H1 (cell line): ENCODE measurements at regions not wholly inside any gene's neighbourhood (a gene's known extent, or its start where the extent isn't known, plus 50 kb on each side); places are given as distances from the start of the nearest gene placed in this dataset.

ENCODE experiments used
- CTCF ChIA-PET: fragments of 300-600 bp; sonication (Branson Sonifier 250); formaldehyde crosslinking; loops from one replicate; lab custom pipeline; 2021; ENCODE audit not compliant: partially characterized antibody; lab: Charles Lee
- POLR2A ChIA-PET: fragments of 300-600 bp; sonication (Branson Sonifier 250); formaldehyde crosslinking; loops from one replicate; lab custom pipeline; 2021; ENCODE audit warnings: inconsistent platforms; ENCODE audit not compliant: partially characterized antibody; lab: Charles Lee
- DNase-seq, 2 experiments: peaks; one replicate each; pipeline versions ENCODE4 v3.0.0 to v3.0.0-alpha.2; 2010 to 2022; ENCODE audit warnings: low spot score in 2 of 2, low read depth in 1 of 2, mixed read lengths in 1 of 2
- FAIRE-seq: peaks from 2 replicates; lab custom pipeline; 2011; peaks lifted over from hg19 to GRCh38; lab: Jason Lieb, UNC
- H2AFZ ChIP-seq: 2 replicates; pipeline ENCODE4 v1.8.1; 2012; ENCODE audit warnings: low read length, inconsistent platforms
- H2AK5ac ChIP-seq: 2 replicates; pipeline ENCODE4 v1.6.1; 2013; ENCODE audit warnings: low read depth, low read length
- H2BK120ac ChIP-seq: replicated peaks from 2 replicates; pipeline ENCODE3; 2013; ENCODE audit warnings: low read depth, low read length, inconsistent platforms
- H2BK12ac ChIP-seq: 2 replicates; pipeline ENCODE4 v1.6.1; 2013; ENCODE audit warnings: low read depth, low read length
- H2BK15ac ChIP-seq: 2 replicates; pipeline ENCODE4 v1.6.1; 2013; ENCODE audit warnings: low read length
- H2BK20ac ChIP-seq: 2 replicates; pipeline ENCODE4 v1.6.1; 2013; ENCODE audit warnings: low read length
- H2BK5ac ChIP-seq: 2 replicates; pipeline ENCODE4 v1.6.1; 2013; ENCODE audit warnings: low read depth, low read length
- H3K14ac ChIP-seq: 2 replicates; pipeline ENCODE4 v1.6.1; 2013; ENCODE audit warnings: inconsistent platforms; ENCODE audit not compliant: insufficient read length
- H3K18ac ChIP-seq: 2 replicates; pipeline ENCODE4 v1.6.1; 2013; ENCODE audit warnings: low read length; ENCODE audit errors: extremely low read depth
- H3K23ac ChIP-seq: 2 replicates; pipeline ENCODE4 v1.6.1; 2013; ENCODE audit warnings: inconsistent platforms; ENCODE audit not compliant: insufficient read length
- H3K23me2 ChIP-seq: 2 replicates; pipeline ENCODE4 v1.6.1; 2013; ENCODE audit warnings: low read depth, low read length
- H3K27ac ChIP-seq: 2 replicates; pipeline ENCODE4 v1.6.1; 2011; ENCODE audit warnings: low read depth, low read length, inconsistent platforms
- H3K27me3 ChIP-seq, 4 experiments: replicated peaks in 1 of 4; 1 replicate in 1 of 4; 2 replicates in 3 of 4; pipeline versions ENCODE4 v1.6.1 to v1.8.1; 2011 to 2013; ENCODE audit warnings: low read length in 3 of 4, mild to moderate bottlenecking in 3 of 4, inconsistent platforms in 2 of 4, mixed read lengths in 2 of 4, moderate library complexity in 1 of 4; ENCODE audit not compliant: control insufficient read depth in 3 of 4, insufficient read depth in 3 of 4; ENCODE audit errors: extremely low read depth in 1 of 4
- H3K36me3 ChIP-seq, 4 experiments: 2 replicates each; pipeline versions ENCODE4 v1.6.1 to v1.8.1; 2011 to 2013; ENCODE audit warnings: mild to moderate bottlenecking in 4 of 4, low read length in 3 of 4, moderate library complexity in 2 of 4, control low read depth in 1 of 4, inconsistent platforms in 1 of 4; ENCODE audit not compliant: insufficient read depth in 4 of 4, control insufficient read depth in 2 of 4
- H3K4ac ChIP-seq: replicated peaks from 2 replicates; pipeline ENCODE3; 2013; ENCODE audit warnings: low read length, low read depth, mixed read lengths, inconsistent platforms; ENCODE audit not compliant: insufficient read length
- H3K4me1 ChIP-seq, 4 experiments: replicated peaks in 1 of 4; 1 replicate in 1 of 4; 2 replicates in 3 of 4; pipeline versions ENCODE4 v1.6.1 to v1.8.1; 2011 to 2013; ENCODE audit warnings: low read length in 3 of 4, inconsistent platforms in 2 of 4, mixed read lengths in 1 of 4; ENCODE audit not compliant: insufficient read depth in 4 of 4, control insufficient read depth in 3 of 4
- H3K4me2 ChIP-seq, 2 experiments: 2 replicates each; pipeline versions ENCODE4 v1.6.1 to v1.8.1; 2011 to 2013; ENCODE audit warnings: low read depth in 2 of 2, low read length in 2 of 2, control low read depth in 1 of 2, inconsistent platforms in 1 of 2, mild to moderate bottlenecking in 1 of 2; ENCODE audit not compliant: insufficient read depth in 1 of 2
- H3K4me3 ChIP-seq, 4 experiments: fragments of 200-600, 300-600 bp in 1 of 4; sonication (generic), shearing (Covaris generic), sonication (Bioruptor Twin) in 1 of 4; 2 replicates each; pipeline versions ENCODE4 v1.5.1 to v1.8.1; 2011 to 2016; ENCODE audit warnings: low read length in 4 of 4, low read depth in 3 of 4, control low read depth in 2 of 4, inconsistent platforms in 2 of 4, mild to moderate bottlenecking in 2 of 4, mixed read lengths in 1 of 4, moderate library complexity in 1 of 4; ENCODE audit not compliant: insufficient read depth in 2 of 4; ENCODE audit errors: extremely low read depth in 1 of 4
- H3K56ac ChIP-seq: replicated peaks from 2 replicates; pipeline ENCODE3; 2013; ENCODE audit warnings: low read depth, mild to moderate bottlenecking, mixed read lengths, low read length, inconsistent platforms; ENCODE audit not compliant: insufficient read length
- H3K79me1 ChIP-seq: 2 replicates; pipeline ENCODE4 v1.6.1; 2013; ENCODE audit warnings: low read depth, low read length, control low read depth
- H3K79me2 ChIP-seq, 2 experiments: 2 replicates each; pipeline versions ENCODE4 v1.6.1 to v1.8.1; 2012 to 2013; ENCODE audit warnings: low read length in 2 of 2, mild to moderate bottlenecking in 2 of 2, inconsistent platforms in 1 of 2; ENCODE audit not compliant: insufficient read depth in 2 of 2, control insufficient read depth in 1 of 2
- H3K9ac ChIP-seq, 4 experiments: replicated peaks in 1 of 4; 1 replicate in 1 of 4; 2 replicates in 3 of 4; pipeline versions ENCODE4 v1.6.1 to v1.8.1; 2011 to 2013; ENCODE audit warnings: low read depth in 3 of 4, low read length in 3 of 4, control low read depth in 2 of 4, mild to moderate bottlenecking in 2 of 4, moderate library complexity in 2 of 4, inconsistent platforms in 1 of 4; ENCODE audit errors: extremely low read depth in 1 of 4
- H3K9me3 ChIP-seq, 2 experiments: 2 replicates each; pipeline versions ENCODE4 v1.6.1 to v1.8.1; 2012 to 2013; ENCODE audit warnings: mild to moderate bottlenecking in 2 of 2, moderate library complexity in 2 of 2, control low read depth in 1 of 2, inconsistent platforms in 1 of 2, low read depth in 1 of 2, low read length in 1 of 2, mixed read lengths in 1 of 2; ENCODE audit not compliant: insufficient read depth in 2 of 2
- H4K20me1 ChIP-seq, 2 experiments: replicated peaks in 1 of 2; 2 replicates each; pipeline versions ENCODE3 to v1.8.1; 2011 to 2013; ENCODE audit warnings: inconsistent platforms in 2 of 2, low read length in 2 of 2, mild to moderate bottlenecking in 1 of 2; ENCODE audit not compliant: insufficient read depth in 2 of 2, control insufficient read depth in 1 of 2
- H4K5ac ChIP-seq: 2 replicates; pipeline ENCODE4 v1.6.1; 2013; ENCODE audit warnings: low read length, low read depth, mixed read lengths, inconsistent platforms; ENCODE audit not compliant: insufficient read length
- H4K8ac ChIP-seq: 2 replicates; pipeline ENCODE4 v1.8.0; 2013; ENCODE audit warnings: mild to moderate bottlenecking, moderate library complexity, low read length, inconsistent platforms; ENCODE audit not compliant: insufficient read depth; ENCODE audit errors: extremely low read depth
- H4K91ac ChIP-seq: replicated peaks from 2 replicates; pipeline ENCODE3; 2013; ENCODE audit warnings: low read length, mixed read lengths, inconsistent platforms; ENCODE audit not compliant: insufficient read length
- ATF2 ChIP-seq: IDR thresholded peaks from 2 replicates; pipeline ENCODE4 v1.6.1; 2012; ENCODE audit warnings: low read length, inconsistent platforms
- CEBPB ChIP-seq: IDR thresholded peaks from 2 replicates; pipeline ENCODE4 v1.6.1; 2012; ENCODE audit warnings: low read depth, low read length
- CTBP2 ChIP-seq: IDR thresholded peaks from 2 replicates; pipeline ENCODE4 v1.7.0; 2011; ENCODE audit warnings: borderline replicate concordance, mild to moderate bottlenecking, moderate library complexity, mixed read lengths, low read length; ENCODE audit not compliant: insufficient read depth, insufficient read length
- EGR1 ChIP-seq: IDR thresholded peaks from 2 replicates; pipeline ENCODE4 v1.6.1; 2011; ENCODE audit warnings: low read depth, low read length, borderline replicate concordance
- MAFK ChIP-seq: IDR thresholded peaks from 2 replicates; pipeline ENCODE4 v1.6.1; 2012; ENCODE audit warnings: low read depth, mild to moderate bottlenecking, improper control_type of control experiment, low read length
- RAD21 ChIP-seq, 2 experiments: IDR thresholded peaks in 1 of 2; conservative IDR thresholded peaks in 1 of 2; 2 replicates each; pipeline ENCODE4 v1.6.1; 2011; ENCODE audit warnings: low read depth in 2 of 2, low read length in 2 of 2, improper control_type of control experiment in 1 of 2, inconsistent platforms in 1 of 2, mild to moderate bottlenecking in 1 of 2, moderate library complexity in 1 of 2
- SAP30 ChIP-seq: fragments of 300-600 bp; sonication (generic); IDR thresholded peaks from 2 replicates; pipeline ENCODE4 v1.7.1; 2012; ENCODE audit warnings: low read length, moderate library complexity, mild to moderate bottlenecking, inconsistent platforms; ENCODE audit not compliant: insufficient read depth, insufficient replicate concordance
- SP1 ChIP-seq: IDR thresholded peaks from 2 replicates; pipeline ENCODE4 v1.6.1; 2011; ENCODE audit warnings: low read depth, low read length
- SP4 ChIP-seq: IDR thresholded peaks from 2 replicates; pipeline ENCODE4 v1.6.1; 2012; ENCODE audit warnings: low read length, inconsistent platforms
- WGBS, 2 experiments: shearing (Covaris generic) in 1 of 2; methylation state at CpG; one replicate each; pipeline versions ENCODE4 v1.1.6 to v1.1.7; 2013 to 2015; ENCODE audit warnings: low lambda C conversion rate in 2 of 2, mixed read lengths in 2 of 2, inconsistent platforms in 1 of 2, low coverage in 1 of 2, missing lambda C conversion rate in 1 of 2; ENCODE audit not compliant: insufficient replicate concordance in 2 of 2, insufficient coverage in 1 of 2, insufficient read length in 1 of 2; ENCODE audit errors: extremely low coverage in 1 of 2, missing lambda C conversion rate in 1 of 2; 5-methylcytosine and 5-hydroxymethylcytosine counted together
- TF ChIP-seq, protein P1 (sequence below), 3 experiments: IDR thresholded peaks; 1 replicate in 2 of 3; 2 replicates in 1 of 3; pipeline versions ENCODE4 v1.5.1 to v1.6.1; 2011; ENCODE audit warnings: low read length in 3 of 3, mild to moderate bottlenecking in 3 of 3, inconsistent platforms in 2 of 3, low read depth in 1 of 3, moderate library complexity in 1 of 3; ENCODE audit not compliant: insufficient read depth in 1 of 3; ENCODE audit errors: control extremely low read depth in 1 of 3

DNA sequence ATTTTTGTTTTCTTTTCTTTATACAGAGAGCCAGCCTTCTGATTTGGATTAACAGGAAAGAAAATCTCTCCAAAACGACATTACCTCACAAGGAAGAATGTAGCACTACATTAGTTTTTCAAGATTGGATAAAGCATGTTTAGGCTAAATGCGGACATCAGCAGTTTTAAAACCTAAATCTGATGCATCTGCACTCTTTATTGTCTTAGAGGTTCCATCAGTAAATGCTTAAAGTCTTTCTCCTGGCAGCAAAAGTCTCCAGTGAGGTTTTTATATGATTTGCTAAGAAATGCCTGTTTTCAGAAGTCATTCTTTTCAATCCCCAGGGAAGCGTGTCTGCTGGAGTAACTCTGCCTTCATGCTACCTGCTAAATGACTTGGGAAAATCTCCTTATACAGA lies 912.9 kb upstream of the INTU start:
- Histone ChIP-seq H3K79me1 (no peaks in the 10 kb centered on the region), H3K27ac (no peak overlapping the region), H3K36me3 (no peaks in the 10 kb centered on the region), H3K18ac (no peak overlapping the region), H3K4me1 (peaks cover 0 to 6% (median 2%) of the 10 kb centered on the region in 4 experiments; a peak in 2 of 7 replicates), H4K8ac (no peak overlapping the region), H3K79me2 (no peaks in the 10 kb centered on the region), H4K91ac (no peak overlapping the region), H2BK12ac (no peak overlapping the region), H2BK120ac (no peak overlapping the region), H3K4me3 (no peak overlapping the region), H2AFZ (no peak overlapping the region), H3K9ac (no peak overlapping the region), H2AK5ac (no peak overlapping the region), H3K27me3 (no peaks in the 10 kb centered on the region), H3K23ac (no peak overlapping the region), H2BK20ac (no peak overlapping the region), H3K56ac (no peak overlapping the region), H3K4ac (no peak overlapping the region), H4K20me1 (no peaks in the 10 kb centered on the region), H2BK5ac (no peak overlapping the region), H3K14ac (no peak overlapping the region), H3K4me2 (no peak overlapping the region), H3K9me3 (no peaks in the 10 kb centered on the region), H3K23me2 (no peaks in the 10 kb centered on the region), H2BK15ac (no peak overlapping the region), H4K5ac (no peak overlapping the region)
- ChIA-PET POLR2A (no interaction called here), CTCF (no interaction called here)
- 89% methylated on average over 3 of the region's 3 CpGs; no CpG with 5 or more reads in 1 of the 2 experiments for WGBS, 2 experiments
- no peak for FAIRE-seq
- TF ChIP-seq ATF2 (no peak), RAD21 (IDR thresholded peaks at IDR 0.05 in 1 of 2, conservative IDR thresholded peaks at IDR 0.05 in 1 of 2; ENCODE audit: low read depth in 2 of 2, low read length in 2 of 2) (no peak), MAFK (no peak), SP4 (no peak), CEBPB (no peak), EGR1 (no peak), SAP30 (no peak), SP1 (no peak), CTBP2 (no peak)
- TF ChIP-seq, protein P1, sequence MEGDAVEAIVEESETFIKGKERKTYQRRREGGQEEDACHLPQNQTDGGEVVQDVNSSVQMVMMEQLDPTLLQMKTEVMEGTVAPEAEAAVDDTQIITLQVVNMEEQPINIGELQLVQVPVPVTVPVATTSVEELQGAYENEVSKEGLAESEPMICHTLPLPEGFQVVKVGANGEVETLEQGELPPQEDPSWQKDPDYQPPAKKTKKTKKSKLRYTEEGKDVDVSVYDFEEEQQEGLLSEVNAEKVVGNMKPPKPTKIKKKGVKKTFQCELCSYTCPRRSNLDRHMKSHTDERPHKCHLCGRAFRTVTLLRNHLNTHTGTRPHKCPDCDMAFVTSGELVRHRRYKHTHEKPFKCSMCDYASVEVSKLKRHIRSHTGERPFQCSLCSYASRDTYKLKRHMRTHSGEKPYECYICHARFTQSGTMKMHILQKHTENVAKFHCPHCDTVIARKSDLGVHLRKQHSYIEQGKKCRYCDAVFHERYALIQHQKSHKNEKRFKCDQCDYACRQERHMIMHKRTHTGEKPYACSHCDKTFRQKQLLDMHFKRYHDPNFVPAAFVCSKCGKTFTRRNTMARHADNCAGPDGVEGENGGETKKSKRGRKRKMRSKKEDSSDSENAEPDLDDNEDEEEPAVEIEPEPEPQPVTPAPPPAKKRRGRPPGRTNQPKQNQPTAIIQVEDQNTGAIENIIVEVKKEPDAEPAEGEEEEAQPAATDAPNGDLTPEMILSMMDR (IDR thresholded peaks at IDR 0.05; ENCODE audit: control extremely low read depth in 1 of 3, insufficient read depth in 1 of 3, low read depth in 1 of 3, low read length in 3 of 3) = no peak
- DNase-seq = no peak
